ENCODE measurements at regions not wholly inside any gene's neighbourhood (a gene's known extent, or its start where the extent isn't known, plus 50 kb on each side); places are given as distances from the start of the nearest gene placed in this dataset.
"Not testable (repeated sequence)": the region's sequence is repeated elsewhere in the genome, so short reads cannot be mapped to it uniquely, and the experiment has no call there.

- Histone ChIP-seq H3K9me3 (ENCODE audit: control insufficient read depth, insufficient read depth, low read length) (no peaks in the 10 kb centered on the region), H3K27ac (ENCODE audit: low read length) (no peak overlapping the region), H3K36me3 (ENCODE audit: control insufficient read depth, insufficient read depth, low read length) (no peaks in the 10 kb centered on the region), H3K4me1 (ENCODE audit: control insufficient read depth, insufficient read depth, low read length) (no peaks in the 10 kb centered on the region), H3K27me3 (ENCODE audit: control insufficient read depth, insufficient read depth, low read length) (no peaks in the 10 kb centered on the region), H3K4me3 (ENCODE audit: low read length) (no peak overlapping the region)
- intact Hi-C loops (cut with micrococcal nuclease), result no loop called here
- no peak for DNase-seq
- Mint-ChIP-seq H3K4me3 (no peak overlapping the region), H3K9me3 (no peaks in the 10 kb centered on the region), H3K27ac (no peak overlapping the region), H3K27me3 (ENCODE audit: low read depth in 2 of 2) (peaks cover 3 to 18% of the 10 kb centered on the region in 2 donors), H3K36me3 (no peaks in the 10 kb centered on the region), H3K4me1 (peaks cover 0 to 5% of the 10 kb centered on the region in 2 donors)
- WGBS (ENCODE audit: insufficient coverage), result 90% methylated on average over 6 of the region's 6 CpGs
- TF ChIP-seq CTCF (IDR thresholded peaks at IDR 0.05), result no peak
- no peak for ATAC-seq
Observed at GRCh38 chr1:227416156-227416830, 98.0 kb upstream of the CDC42BPA start.

GRCh38 chr1:227415115-227415790, 97.0 kb upstream of the CDC42BPA start:
- no peaks in the 10 kb centered on the region for H3K4me1 ChIP-seq (ENCODE audit: control insufficient read depth, insufficient read depth, low read length)
- H3K36me3 ChIP-seq (ENCODE audit: control insufficient read depth, insufficient read depth, low read length), result no peaks in the 10 kb centered on the region
- Mint-ChIP-seq H3K27me3 (ENCODE audit: low read depth in 2 of 2) (peaks cover 12 to 25% of the 10 kb centered on the region in 2 donors), H3K36me3 (no peaks in the 10 kb centered on the region), H3K4me3 (no peak overlapping the region), H3K9me3 (no peaks in the 10 kb centered on the region), H3K4me1 (peaks cover 0 to 5% of the 10 kb centered on the region in 2 donors), H3K27ac (no peak overlapping the region)
- no peak for ATAC-seq
- no peak overlapping the region for H3K4me3 ChIP-seq (ENCODE audit: low read length)
- H3K27me3 ChIP-seq (ENCODE audit: control insufficient read depth, insufficient read depth, low read length), result no peaks in the 10 kb centered on the region
- intact Hi-C loops (cut with micrococcal nuclease), result no loop called here
- TF ChIP-seq CTCF (IDR thresholded peaks at IDR 0.05), result no peak
- no peaks in the 10 kb centered on the region for H3K9me3 ChIP-seq (ENCODE audit: control insufficient read depth, insufficient read depth, low read length)
- DNase-seq, result no peak
- no peak overlapping the region for H3K27ac ChIP-seq (ENCODE audit: low read length)
- WGBS (ENCODE audit: insufficient coverage), result 57% methylated on average over 5 of the region's 8 CpGs

GRCh38 chr1:227411066-227411465, 92.8 kb upstream of the CDC42BPA start:
- intact Hi-C loops (cut with micrococcal nuclease), result no loop called here
- Mint-ChIP-seq H3K4me1 (peaks cover 0 to 5% of the 10 kb centered on the region in 2 donors), H3K27ac (no peak overlapping the region), H3K27me3 (ENCODE audit: low read depth in 2 of 2) (peaks cover 13 to 21% of the 10 kb centered on the region in 2 donors), H3K4me3 (no peak overlapping the region), H3K36me3 (no peaks in the 10 kb centered on the region), H3K9me3 (no peaks in the 10 kb centered on the region)
- H3K27me3 ChIP-seq (ENCODE audit: control insufficient read depth, insufficient read depth, low read length), result no peaks in the 10 kb centered on the region
- TF ChIP-seq CTCF (IDR thresholded peaks at IDR 0.05), result no peak
- H3K36me3 ChIP-seq (ENCODE audit: control insufficient read depth, insufficient read depth, low read length), result no peaks in the 10 kb centered on the region
- H3K4me3 ChIP-seq (ENCODE audit: low read length), result no peak overlapping the region
- H3K4me1 ChIP-seq (ENCODE audit: control insufficient read depth, insufficient read depth, low read length), result no peaks in the 10 kb centered on the region
- DNase-seq (no peak), ATAC-seq (no peak)
- H3K9me3 ChIP-seq (ENCODE audit: control insufficient read depth, insufficient read depth, low read length), result no peaks in the 10 kb centered on the region
- WGBS (ENCODE audit: insufficient coverage), result 76% methylated on average over 7 of the region's 7 CpGs
- no peak overlapping the region for H3K27ac ChIP-seq (ENCODE audit: low read length)

- H3K9me3 ChIP-seq (ENCODE audit: control insufficient read depth, insufficient read depth, low read length); ATAC-seq; H3K27ac ChIP-seq (ENCODE audit: low read length); intact Hi-C loops (cut with micrococcal nuclease); H3K27ac Mint-ChIP-seq; H3K4me3 ChIP-seq (ENCODE audit: low read length); H3K27me3 ChIP-seq (ENCODE audit: control insufficient read depth, insufficient read depth, low read length); H3K4me1 ChIP-seq (ENCODE audit: control insufficient read depth, insufficient read depth, low read length); H3K9me3 Mint-ChIP-seq; H3K4me3 Mint-ChIP-seq; H3K36me3 ChIP-seq (ENCODE audit: control insufficient read depth, insufficient read depth, low read length); H3K36me3 Mint-ChIP-seq; DNase-seq; H3K4me1 Mint-ChIP-seq: not testable (repeated sequence)
- H3K27me3 Mint-ChIP-seq (ENCODE audit: low read depth in 2 of 2), result peaks cover 10 to 14% of the 10 kb centered on the region in 2 donors
Observed at GRCh38 chr1:227406332-227406731, 88.0 kb upstream of the CDC42BPA start.

Measured in natural killer cell (primary cell).